Common myeloid progenitor, CD34-positive (primary cell): ENCODE measurements at regions not wholly inside any gene's neighbourhood (a gene's known extent, or its start where the extent isn't known, plus 50 kb on each side); places are given as distances from the start of the nearest gene placed in this dataset.

Experiments
- CTCF ChIA-PET: fragments of 350-600 bp; sonication (Branson Sonifier 250); formaldehyde crosslinking; loops from one replicate; lab custom pipeline; 2021; ENCODE audit warnings: antibody characterized with exemption; lab: Charles Lee
- POLR2A ChIA-PET: fragments of 350-600 bp; sonication (Branson Sonifier 250); formaldehyde crosslinking; loops from one replicate; lab custom pipeline; 2021; ENCODE audit warnings: antibody characterized with exemption; lab: Charles Lee
- DNase-seq, 3 donors: peaks; one replicate each; pipeline versions ENCODE4 v3.0.0 to v3.0.0-alpha.2; 2013
- H3K27ac ChIP-seq, 2 experiments: 1 replicate in 1 of 2; 2 replicates in 1 of 2; pipeline ENCODE4 v1.7.0; 2013; ENCODE audit warnings: inconsistent platforms in 2 of 2, low read length in 2 of 2, mild to moderate bottlenecking in 2 of 2, low read depth in 1 of 2, moderate library complexity in 1 of 2; ENCODE audit not compliant: severe bottlenecking in 2 of 2, insufficient read depth in 1 of 2, poor library complexity in 1 of 2
- H3K27me3 ChIP-seq, 5 experiments: replicated peaks in 2 of 5; 1 replicate in 3 of 5; 2 replicates in 2 of 5; pipeline versions ENCODE4 v1.6.1 to v1.7.0; 2013; ENCODE audit warnings: low read length in 4 of 5, mild to moderate bottlenecking in 2 of 5, moderate library complexity in 2 of 5, inconsistent platforms in 1 of 5; ENCODE audit not compliant: insufficient read depth in 5 of 5, control insufficient read depth in 4 of 5
- H3K36me3 ChIP-seq, 4 experiments: 1 replicate in 2 of 4; 2 replicates in 2 of 4; pipeline versions ENCODE4 v1.6.1 to v1.7.0; 2013; ENCODE audit warnings: low read length in 3 of 4, control low read depth in 1 of 4, mild to moderate bottlenecking in 1 of 4; ENCODE audit not compliant: control insufficient read depth in 4 of 4, insufficient read depth in 4 of 4
- H3K4me1 ChIP-seq, 4 experiments: 1 replicate in 3 of 4; 2 replicates in 1 of 4; pipeline versions ENCODE4 v1.6.1 to v1.7.1; 2013; ENCODE audit warnings: low read length in 3 of 4, mild to moderate bottlenecking in 3 of 4, control low read depth in 1 of 4, inconsistent platforms in 1 of 4, moderate library complexity in 1 of 4; ENCODE audit not compliant: control insufficient read depth in 4 of 4, insufficient read depth in 4 of 4; ENCODE audit errors: control extremely low read depth in 1 of 4
- H3K4me3 ChIP-seq, 7 experiments: 1 replicate in 4 of 7; 2 replicates in 3 of 7; pipeline versions ENCODE4 v1.5.1 to v1.7.0; 2013; ENCODE audit warnings: mild to moderate bottlenecking in 7 of 7, low read length in 6 of 7, moderate library complexity in 6 of 7, inconsistent platforms in 2 of 7, low read depth in 2 of 7, control low read depth in 1 of 7; ENCODE audit not compliant: insufficient read depth in 4 of 7, control insufficient read depth in 1 of 7; ENCODE audit errors: extremely low read depth in 1 of 7
- H3K9me3 ChIP-seq, 5 experiments: 1 replicate in 4 of 5; 2 replicates in 1 of 5; pipeline versions ENCODE4 v1.6.1 to v1.7.1; 2013; ENCODE audit warnings: low read length in 4 of 5, mild to moderate bottlenecking in 2 of 5, inconsistent platforms in 1 of 5, low read depth in 1 of 5, moderate library complexity in 1 of 5; ENCODE audit not compliant: control insufficient read depth in 4 of 5, insufficient read depth in 2 of 5; ENCODE audit errors: control extremely low read depth in 1 of 5
- WGBS: methylation state at CpG from one replicate; pipeline ENCODE4 v1.1.5; 2013; ENCODE audit not compliant: insufficient coverage; 5-methylcytosine and 5-hydroxymethylcytosine counted together

- Histone ChIP-seq H3K9me3 (no peaks in the 10 kb centered on the region), H3K36me3 (no peaks in the 10 kb centered on the region)
- CTCF ChIA-PET = no interaction called here
Measured at GRCh38 chr9:86846656-86847055, 100.7 kb downstream of the GAS1 start.

DNA sequence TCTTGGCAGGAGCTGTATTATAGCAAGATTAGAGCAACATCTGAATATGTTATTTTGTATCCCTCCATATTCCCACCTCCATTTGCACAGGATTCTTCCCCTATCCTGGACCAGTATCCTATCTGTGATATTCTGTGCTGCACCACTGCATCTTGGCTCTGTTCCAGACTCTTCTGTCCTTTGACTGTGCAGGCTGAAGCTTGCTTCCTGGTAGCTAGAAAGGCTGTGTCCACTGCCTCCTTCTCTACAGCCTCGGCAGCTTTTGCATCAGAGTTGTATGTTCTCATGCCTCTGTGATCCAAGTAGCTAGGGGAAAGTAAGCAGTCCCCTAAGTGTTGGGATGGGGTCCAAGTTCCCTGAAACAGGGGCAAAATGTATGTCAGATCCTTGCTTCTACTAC, 104.1 kb downstream of the GAS1 start:
- Histone ChIP-seq H3K27ac (no peak overlapping the region), H3K27me3 (no peaks in the 10 kb centered on the region), H3K9me3 (no peaks in the 10 kb centered on the region), H3K4me3 (no peak overlapping the region), H3K4me1 (no peaks in the 10 kb centered on the region), H3K36me3 (no peaks in the 10 kb centered on the region)
- DNase-seq = no peak
- CTCF ChIA-PET = interaction anchor here (1.4 kb wide), 1 partner anchor 9 kb away, joined by 3 read pairs; no protein-coding TSS in a partner anchor
- no CpG with 5 or more reads among the region's 1 CpG for WGBS
- POLR2A ChIA-PET = no interaction called here

More at GRCh38 chr9:86846656-86847055, 100.7 kb downstream of the GAS1 start:
- H3K4me1 ChIP-seq = no peaks in the 10 kb centered on the region
- WGBS = 91% methylated on average over 4 of the region's 5 CpGs
- DNase-seq = no peak
- POLR2A ChIA-PET = no interaction called here
- no peak overlapping the region for H3K4me3 ChIP-seq
- no peaks in the 10 kb centered on the region for H3K27me3 ChIP-seq
- no peak overlapping the region for H3K27ac ChIP-seq

- 96% methylated on average over 5 of the region's 6 CpGs for WGBS
- CTCF ChIA-PET = interaction anchor here (1.4 kb wide), 1 partner anchor 9 kb away, joined by 3 read pairs; no protein-coding TSS in a partner anchor
- H3K27me3 ChIP-seq = no peaks in the 10 kb centered on the region
Measured at GRCh38 chr9:86842573-86842972, 104.7 kb downstream of the GAS1 start.

GRCh38 chr9:86839522-86839921, 107.8 kb downstream of the GAS1 start:
- no peak overlapping the region for H3K4me3 ChIP-seq
- H3K27me3 ChIP-seq = peaks cover 0 to 3% (median 0%) of the 10 kb centered on the region in 5 experiments
- ChIA-PET POLR2A (no interaction called here), CTCF (no interaction called here)
- WGBS = 95% methylated on average over 2 of the region's 3 CpGs
- H3K36me3 ChIP-seq = no peaks in the 10 kb centered on the region
- H3K9me3 ChIP-seq = no peaks in the 10 kb centered on the region
- no peak for DNase-seq
- H3K4me1 ChIP-seq = no peaks in the 10 kb centered on the region
- H3K27ac ChIP-seq = no peak overlapping the region

More at GRCh38 chr9:86842573-86842972, 104.7 kb downstream of the GAS1 start:
- H3K36me3 ChIP-seq = no peaks in the 10 kb centered on the region
- no peak overlapping the region for H3K27ac ChIP-seq
- POLR2A ChIA-PET = no interaction called here
- no peak for DNase-seq
- no peaks in the 10 kb centered on the region for H3K4me1 ChIP-seq
- H3K4me3 ChIP-seq = no peak overlapping the region
- H3K9me3 ChIP-seq = no peaks in the 10 kb centered on the region

- CTCF ChIA-PET = no interaction called here
- H3K4me3 ChIP-seq = no peak overlapping the region
Measured at GRCh38 chr9:86838519-86839497, 108.5 kb downstream of the GAS1 start.

DNA sequence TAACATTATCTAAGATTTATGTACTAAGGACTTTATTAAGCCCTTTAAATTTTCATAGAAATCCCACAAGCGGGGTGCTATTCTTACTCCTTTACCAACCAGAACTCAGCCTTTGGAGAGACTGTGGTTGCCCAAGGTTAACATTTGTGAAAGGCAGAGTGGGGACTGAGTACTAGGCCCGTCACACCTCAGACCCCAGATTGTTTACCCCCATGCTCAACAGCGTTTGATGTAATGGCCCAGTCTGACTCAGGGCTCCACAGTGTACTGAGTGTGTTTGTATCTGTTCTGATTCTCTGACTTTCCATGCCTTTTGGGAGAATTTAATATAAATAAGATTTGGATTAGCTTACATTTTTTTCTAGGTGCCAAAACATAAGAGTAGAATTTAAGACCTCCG, 110.0 kb downstream of the GAS1 start:
- DNase-seq = no peak
- Histone ChIP-seq H3K4me3 (no peak overlapping the region), H3K36me3 (no peaks in the 10 kb centered on the region), H3K27me3 (peaks cover 0 to 3% (median 0%) of the 10 kb centered on the region in 5 experiments), H3K27ac (no peak overlapping the region), H3K4me1 (no peaks in the 10 kb centered on the region), H3K9me3 (no peaks in the 10 kb centered on the region)
- ChIA-PET CTCF (no interaction called here), POLR2A (no interaction called here)
- WGBS = 92% methylated on average over 2 of the region's 4 CpGs

More at GRCh38 chr9:86838519-86839497, 108.5 kb downstream of the GAS1 start:
- H3K4me1 ChIP-seq = no peaks in the 10 kb centered on the region
- no peaks in the 10 kb centered on the region for H3K36me3 ChIP-seq
- H3K9me3 ChIP-seq = no peaks in the 10 kb centered on the region
- DNase-seq = no peak
- 91% methylated on average over 13 of the region's 17 CpGs for WGBS
- peaks cover 0 to 3% (median 0%) of the 10 kb centered on the region in 5 experiments for H3K27me3 ChIP-seq
- H3K27ac ChIP-seq = no peak overlapping the region
- POLR2A ChIA-PET = no interaction called here

GRCh38 chr9:86836797-86837196, 110.5 kb downstream of the GAS1 start:
- CTCF ChIA-PET = no interaction called here
- WGBS = 71% methylated on average over 2 of the region's 5 CpGs
- Histone ChIP-seq H3K4me1 (no peaks in the 10 kb centered on the region), H3K9me3 (no peaks in the 10 kb centered on the region), H3K36me3 (no peaks in the 10 kb centered on the region), H3K27ac (no peak overlapping the region), H3K27me3 (peaks cover 0 to 3% (median 0%) of the 10 kb centered on the region in 5 experiments), H3K4me3 (no peak overlapping the region)
- DNase-seq = no peak
- POLR2A ChIA-PET = no interaction called here
